Colon (tissue), 2 donors: ENCODE measurements at regions not wholly inside any gene's neighbourhood (a gene's known extent, or its start where the extent isn't known, plus 50 kb on each side); places are given as distances from the start of the nearest gene placed in this dataset.
"Not testable (repeated sequence)": the region's sequence is repeated elsewhere in the genome, so short reads cannot be mapped to it uniquely, and the experiment has no call there.

Experiments
- FAIRE-seq: peaks from 2 replicates; lab custom pipeline; 2012; peaks lifted over from hg19 to GRCh38; lab: Jason Lieb, UNC
- donor health status: control.
- donor health status: control.

GRCh38 chr3:194950906-194951628, 265.4 kb downstream of the FAM43A start:
- no peak for FAIRE-seq

- FAIRE-seq, result not testable (repeated sequence)
These were observed 265.9 kb downstream of the FAM43A start for GRCh38 chr3:194951629-194951920.

GRCh38 chr3:194951931-194952582, 266.4 kb downstream of the FAM43A start:
- no peak for FAIRE-seq

- FAIRE-seq, result no peak
These were observed 267.2 kb downstream of the FAM43A start for GRCh38 chr3:194952841-194953241.

- no peak for FAIRE-seq
These were observed 267.6 kb downstream of the FAM43A start for GRCh38 chr3:194953291-194953690.

GRCh38 chr3:194955546-194955945, 269.9 kb downstream of the FAM43A start:
- FAIRE-seq, result no peak

- FAIRE-seq, result no peak
These were observed 270.5 kb downstream of the FAM43A start for GRCh38 chr3:194955979-194956696.

GRCh38 chr3:194956697-194957396, 271.2 kb downstream of the FAM43A start:
- no peak for FAIRE-seq

- no peak for FAIRE-seq
These were observed 272.1 kb downstream of the FAM43A start for GRCh38 chr3:194957743-194958240.

- no peak for FAIRE-seq
These were observed 273.5 kb downstream of the FAM43A start for GRCh38 chr3:194959217-194959616.

GRCh38 chr3:194959666-194960065, 274.0 kb downstream of the FAM43A start:
- FAIRE-seq, result not testable (repeated sequence)

GRCh38 chr3:194960446-194961032, 274.9 kb downstream of the FAM43A start:
- FAIRE-seq, result no peak

GRCh38 chr3:194961149-194961548, 275.5 kb downstream of the FAM43A start:
- no peak for FAIRE-seq

GRCh38 chr3:194961571-194961970, 275.9 kb downstream of the FAM43A start:
- no peak for FAIRE-seq

GRCh38 chr3:194962056-194962455, 276.4 kb downstream of the FAM43A start:
- no peak for FAIRE-seq

- no peak for FAIRE-seq
These were observed 279.1 kb downstream of the FAM43A start for GRCh38 chr3:194964809-194965208.

GRCh38 chr3:194967151-194968117, 281.8 kb downstream of the FAM43A start:
- no peak for FAIRE-seq

GRCh38 chr3:194970066-194970465, 284.4 kb downstream of the FAM43A start:
- FAIRE-seq, result no peak

GRCh38 chr3:194971009-194971408, 285.3 kb downstream of the FAM43A start:
- no peak for FAIRE-seq

- no peak for FAIRE-seq
These were observed 286.3 kb downstream of the FAM43A start for GRCh38 chr3:194971965-194972364.

GRCh38 chr3:194972641-194973040, 287.0 kb downstream of the FAM43A start:
- FAIRE-seq, result no peak
